NCI-H2227 (cell line): ENCODE measurements at regions not wholly inside any gene's neighbourhood (a gene's known extent, or its start where the extent isn't known, plus 50 kb on each side); places are given as distances from the start of the nearest gene placed in this dataset.
"Not testable (repeated sequence)": the region's sequence is repeated elsewhere in the genome, so short reads cannot be mapped to it uniquely, and the experiment has no call there.

Source experiments
- DNase-seq: peaks from one replicate; lab custom pipeline; 2025; ENCODE audit not compliant: unreplicated experiment; lab: John Stamatoyannopoulos, UW

GRCh38 chr17:27365329-27365945 is 71.5 kb downstream of the WSB1 start:
- DNase-seq, result not testable (repeated sequence)

- DNase-seq, result no peak
Measured at GRCh38 chr17:27366437-27366836, 72.5 kb downstream of the WSB1 start.

GRCh38 chr17:27367121-27367981 is 73.4 kb downstream of the WSB1 start:
- no peak for DNase-seq

- no peak for DNase-seq
Measured at GRCh38 chr17:27368151-27368795, 74.4 kb downstream of the WSB1 start.

- DNase-seq, result no peak
Measured at GRCh38 chr17:27368980-27369379, 75.1 kb downstream of the WSB1 start.

GRCh38 chr17:27370776-27371175 is 76.9 kb downstream of the WSB1 start:
- DNase-seq, result no peak

- not testable (repeated sequence) for DNase-seq
Measured at GRCh38 chr17:27373695-27374094, 79.8 kb downstream of the WSB1 start.

- DNase-seq, result no peak
Measured at GRCh38 chr17:27376637-27377547, 79.4 kb upstream of the KSR1 start.

GRCh38 chr17:27378482-27379175 is 77.6 kb upstream of the KSR1 start:
- no peak for DNase-seq

GRCh38 chr17:27379888-27380533 is 76.2 kb upstream of the KSR1 start:
- peak; percentile 5 for DNase-seq

GRCh38 chr17:27380551-27380950 is 75.7 kb upstream of the KSR1 start:
- DNase-seq, result no peak

GRCh38 chr17:27381007-27381501 is 75.2 kb upstream of the KSR1 start:
- DNase-seq, result peak; percentile 80

- DNase-seq, result no peak
Measured at GRCh38 chr17:27382025-27382424, 74.2 kb upstream of the KSR1 start.

GRCh38 chr17:27384261-27384701 is 72.0 kb upstream of the KSR1 start:
- DNase-seq, result no peak

GRCh38 chr17:27384726-27385125 is 71.5 kb upstream of the KSR1 start:
- DNase-seq, result no peak

GRCh38 chr17:27385626-27386025 is 70.6 kb upstream of the KSR1 start:
- no peak for DNase-seq

GRCh38 chr17:27386206-27387075 is 69.8 kb upstream of the KSR1 start:
- DNase-seq, result no peak

- DNase-seq, result no peak
Measured at GRCh38 chr17:27389542-27390140, 66.6 kb upstream of the KSR1 start.
